Prostate gland (tissue), 2 donors: ENCODE measurements at regions not wholly inside any gene's neighbourhood (a gene's known extent, or its start where the extent isn't known, plus 50 kb on each side); places are given as distances from the start of the nearest gene placed in this dataset.

Source experiments
- CTCF ChIP-seq, 4 experiments: fragments of 200-600 bp in 2 of 4; fragments of 450-650 bp in 2 of 4; sonication (generic) in 2 of 4; IDR thresholded peaks; 1 replicate in 3 of 4; 2 replicates in 1 of 4; pipeline ENCODE4 v1.5.1; 2016 to 2019; ENCODE audit warnings: antibody characterized with exemption in 4 of 4, mild to moderate bottlenecking in 2 of 4, moderate library complexity in 2 of 4
- POLR2A ChIP-seq: fragments of 450-650 bp; IDR thresholded peaks from one replicate; pipeline ENCODE4 v1.6.1; 2016; ENCODE audit warnings: antibody characterized with exemption, mild to moderate bottlenecking
- POLR2AphosphoS5 ChIP-seq: sonication (generic); formaldehyde crosslinking; IDR thresholded peaks from one replicate; pipeline ENCODE4 v1.6.1; 2017; ENCODE audit warnings: antibody characterized with exemption

DNA sequence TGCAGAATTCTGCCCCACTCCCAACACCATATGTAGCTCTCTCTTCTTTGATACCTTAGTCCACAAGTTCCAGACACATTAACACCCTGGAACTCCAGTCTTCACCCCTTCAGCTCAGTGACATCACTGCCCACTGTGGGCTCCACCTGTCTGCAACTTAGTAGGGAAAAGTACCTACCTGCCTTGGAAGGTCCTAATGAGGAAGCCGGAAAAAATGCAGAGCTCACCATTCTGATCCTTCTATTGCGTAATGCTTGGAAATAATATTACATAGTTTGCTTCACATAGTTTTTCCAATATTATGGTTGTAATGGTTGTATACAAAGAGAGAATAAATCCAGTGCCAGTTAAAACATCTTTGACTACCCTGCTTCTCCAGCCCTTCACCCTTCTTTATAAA lies 738.4 kb downstream of the RNF144A start:
- TF ChIP-seq POLR2A (no peak), CTCF (IDR thresholded peaks at IDR 0.05) (no peak), POLR2AphosphoS5 (no peak)
